Astrocyte of the cerebellum (primary cell): ENCODE measurements at regions not wholly inside any gene's neighbourhood (a gene's known extent, or its start where the extent isn't known, plus 50 kb on each side); places are given as distances from the start of the nearest gene placed in this dataset.

Experiments
- DNase-seq: peaks from one replicate; pipeline ENCODE4 v3.0.0-alpha.2; 2011; ENCODE audit warnings: low read depth
- H3K4me3 ChIP-seq: 2 replicates; pipeline ENCODE4 v1.5.1; 2011; ENCODE audit warnings: mild to moderate bottlenecking, low read depth, low read length, moderate library complexity
- in situ Hi-C: cut with HindIII; loops from 2 replicates; pipeline ENCODE4 v1.10.0; 2017; ENCODE audit warnings: low sequenced_read_pairs
- TF ChIP-seq, protein P1 (sequence below): IDR thresholded peaks from 2 replicates; pipeline ENCODE4 v1.5.1; 2012; ENCODE audit warnings: low read length, low read depth, moderate library complexity, mild to moderate bottlenecking; ENCODE audit errors: missing control alignments

DNA sequence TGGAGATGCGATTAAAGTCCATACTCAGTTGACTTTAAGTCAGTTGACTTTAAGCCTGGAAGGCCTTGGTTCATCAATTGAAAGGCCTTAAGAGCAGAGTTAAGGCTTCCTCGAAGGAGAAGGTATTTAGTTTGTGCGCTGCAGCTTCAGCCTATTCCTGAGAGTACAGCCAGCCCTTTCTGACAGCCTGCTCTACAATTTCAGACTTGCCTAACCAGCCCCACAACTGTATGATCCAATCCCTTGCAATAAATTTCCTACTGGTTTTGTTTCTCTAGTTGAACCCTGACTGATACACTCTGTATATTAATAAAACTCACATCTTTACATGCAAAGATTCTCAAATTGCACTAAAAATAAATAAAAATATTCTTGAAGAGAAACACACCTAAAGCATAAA, 66.1 kb upstream of the RORA start:
- in situ Hi-C loops, result no loop called here
- TF ChIP-seq, protein P1, sequence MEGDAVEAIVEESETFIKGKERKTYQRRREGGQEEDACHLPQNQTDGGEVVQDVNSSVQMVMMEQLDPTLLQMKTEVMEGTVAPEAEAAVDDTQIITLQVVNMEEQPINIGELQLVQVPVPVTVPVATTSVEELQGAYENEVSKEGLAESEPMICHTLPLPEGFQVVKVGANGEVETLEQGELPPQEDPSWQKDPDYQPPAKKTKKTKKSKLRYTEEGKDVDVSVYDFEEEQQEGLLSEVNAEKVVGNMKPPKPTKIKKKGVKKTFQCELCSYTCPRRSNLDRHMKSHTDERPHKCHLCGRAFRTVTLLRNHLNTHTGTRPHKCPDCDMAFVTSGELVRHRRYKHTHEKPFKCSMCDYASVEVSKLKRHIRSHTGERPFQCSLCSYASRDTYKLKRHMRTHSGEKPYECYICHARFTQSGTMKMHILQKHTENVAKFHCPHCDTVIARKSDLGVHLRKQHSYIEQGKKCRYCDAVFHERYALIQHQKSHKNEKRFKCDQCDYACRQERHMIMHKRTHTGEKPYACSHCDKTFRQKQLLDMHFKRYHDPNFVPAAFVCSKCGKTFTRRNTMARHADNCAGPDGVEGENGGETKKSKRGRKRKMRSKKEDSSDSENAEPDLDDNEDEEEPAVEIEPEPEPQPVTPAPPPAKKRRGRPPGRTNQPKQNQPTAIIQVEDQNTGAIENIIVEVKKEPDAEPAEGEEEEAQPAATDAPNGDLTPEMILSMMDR, result no peak
- DNase-seq, result no peak
- no peak overlapping the region for H3K4me3 ChIP-seq

DNA sequence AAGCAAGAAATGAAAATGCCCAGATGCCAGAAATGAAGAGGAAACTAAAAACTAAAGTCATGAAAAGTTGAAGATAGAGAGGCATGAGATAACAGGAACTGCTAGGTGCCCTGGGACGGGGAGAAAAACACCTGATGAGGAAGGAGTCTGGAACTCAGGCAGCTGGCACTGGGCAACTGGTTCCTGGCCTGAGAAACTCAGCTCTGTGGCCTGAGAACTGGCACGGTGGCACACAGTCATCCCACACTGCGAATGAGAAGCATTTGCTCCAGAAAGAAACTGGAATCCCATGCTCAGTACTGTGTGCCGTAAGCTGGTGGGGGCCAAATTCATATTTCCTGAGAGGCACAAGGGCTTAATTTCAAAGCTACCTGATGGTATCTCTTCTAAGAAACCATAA, 53.6 kb upstream of the RORA start:
- no peak for DNase-seq
- H3K4me3 ChIP-seq, result no peak overlapping the region
- in situ Hi-C loops, result no loop called here
- TF ChIP-seq, protein P1, result no peak

- no peak for DNase-seq
- TF ChIP-seq, protein P1, result no peak
- no peak overlapping the region for H3K4me3 ChIP-seq
- in situ Hi-C loops, result no loop called here
Observed at GRCh38 chr15:61281328-61281727, 52.2 kb upstream of the RORA start.
